SKM-1 (cell line): ENCODE measurements at regions not wholly inside any gene's neighbourhood (a gene's known extent, or its start where the extent isn't known, plus 50 kb on each side); places are given as distances from the start of the nearest gene placed in this dataset.
"Not testable (repeated sequence)": the region's sequence is repeated elsewhere in the genome, so short reads cannot be mapped to it uniquely, and the experiment has no call there.

Experiments used
- DNase-seq: peaks from one replicate; lab custom pipeline; 2025; ENCODE audit not compliant: unreplicated experiment; lab: John Stamatoyannopoulos, UW

DNA sequence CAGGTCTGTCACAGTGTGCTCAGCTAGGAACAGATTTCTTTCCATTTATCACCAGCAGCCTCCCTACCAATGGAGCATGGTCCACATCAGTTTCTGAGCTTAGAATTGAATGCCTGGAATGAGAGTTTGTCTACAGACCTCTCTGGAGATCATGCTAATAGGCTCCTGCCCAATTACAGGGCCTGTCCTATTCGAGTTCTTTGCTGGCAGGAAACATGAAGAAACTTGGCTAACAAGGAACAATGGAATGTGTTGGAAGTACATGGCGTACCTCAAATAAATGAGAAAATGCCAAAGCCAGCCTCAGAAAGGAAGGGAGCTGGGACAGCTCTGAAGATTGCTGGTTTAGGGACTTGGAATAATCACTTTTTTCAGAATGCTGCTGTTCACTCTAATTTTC is 186.0 kb upstream of the AKR1E2 start:
- no peak for DNase-seq

GRCh38 chr10:4638099-4638498 is 187.9 kb upstream of the AKR1E2 start:
- DNase-seq = no peak

- DNase-seq = no peak
Observed at GRCh38 chr10:4637657-4638056, 188.3 kb upstream of the AKR1E2 start.

DNA sequence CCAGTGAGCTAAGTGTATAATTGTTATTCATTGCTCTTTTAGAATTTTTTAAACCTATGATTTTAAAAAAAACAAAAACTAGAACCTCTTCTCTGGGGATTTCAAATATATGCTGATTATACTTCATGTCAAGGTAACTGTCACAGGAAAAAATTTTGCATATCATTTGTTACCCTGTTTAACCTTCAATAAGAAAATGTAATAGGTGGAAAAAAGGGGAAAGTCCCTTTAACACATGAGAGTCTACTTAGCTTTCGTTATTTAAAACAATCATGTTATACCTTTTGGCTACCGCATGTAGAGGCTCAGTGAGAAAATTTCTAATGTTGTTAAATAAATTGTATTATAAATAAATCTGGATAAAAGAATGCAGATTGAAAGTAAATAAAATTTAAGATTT is 190.1 kb upstream of the AKR1E2 start:
- DNase-seq = no peak

GRCh38 chr10:4635388-4635787 is 190.6 kb upstream of the AKR1E2 start:
- no peak for DNase-seq

DNA sequence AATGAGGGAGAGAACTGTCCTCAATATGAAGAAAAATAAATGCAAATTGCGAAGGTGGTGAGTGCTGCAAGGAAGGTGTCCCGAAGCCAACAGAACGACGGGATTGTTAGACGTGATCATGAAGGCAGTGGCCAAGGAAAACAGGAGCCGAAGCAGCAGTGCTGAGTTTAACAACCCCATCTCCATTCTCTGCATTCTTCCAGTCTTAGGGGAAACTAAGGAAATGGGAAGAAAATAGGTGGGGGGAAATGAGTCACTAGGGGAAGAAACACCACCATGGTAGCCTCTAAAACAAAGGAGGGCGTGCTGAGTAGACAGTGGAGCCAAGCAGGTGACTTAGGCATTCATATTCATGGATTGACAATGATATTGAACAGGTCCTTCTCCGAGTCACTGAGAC is 192.2 kb upstream of the AKR1E2 start:
- DNase-seq = no peak

DNA sequence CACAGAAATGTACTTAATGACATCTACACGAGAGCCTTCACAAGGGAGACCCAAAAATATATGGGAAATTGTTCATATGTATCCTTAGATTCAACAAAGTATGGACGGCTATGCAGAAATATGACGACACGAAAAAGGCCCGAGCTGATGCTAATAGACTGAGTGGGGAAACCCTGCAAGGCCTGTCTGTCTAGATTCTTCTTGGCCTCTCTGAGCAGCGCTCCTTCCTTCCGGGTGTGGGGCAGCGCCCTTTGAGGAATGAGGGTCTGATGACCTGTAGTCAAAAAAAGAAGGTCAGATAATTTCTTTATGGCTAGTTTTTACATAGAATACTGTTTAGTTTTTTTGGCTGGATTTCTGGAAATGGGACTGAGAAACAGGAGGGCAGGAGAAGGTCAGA is 192.8 kb upstream of the AKR1E2 start:
- no peak for DNase-seq

DNA sequence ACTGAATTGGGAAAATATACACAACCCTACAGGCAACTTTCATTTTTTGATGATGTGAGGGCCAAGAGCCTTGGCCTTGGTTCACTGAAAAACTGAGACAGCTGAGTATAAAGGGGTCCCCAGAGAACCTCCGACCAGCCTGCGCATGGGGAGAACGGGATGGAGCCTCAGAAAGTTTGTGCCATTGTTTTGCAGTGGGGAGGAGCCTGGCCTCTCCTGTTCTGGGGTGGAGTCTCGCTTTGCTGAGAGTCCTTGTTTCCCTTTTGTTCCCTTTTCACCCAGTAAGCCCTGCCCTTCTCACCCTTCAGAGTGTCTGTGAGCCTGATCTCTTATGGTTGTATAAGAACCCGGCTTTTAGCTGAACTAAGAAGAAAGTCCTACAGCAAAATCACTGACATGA is 193.2 kb upstream of the AKR1E2 start:
- DNase-seq = no peak

GRCh38 chr10:4626919-4627318 is 199.1 kb upstream of the AKR1E2 start:
- DNase-seq = no peak

GRCh38 chr10:4623757-4624420 is 202.1 kb upstream of the AKR1E2 start:
- DNase-seq = no peak

DNA sequence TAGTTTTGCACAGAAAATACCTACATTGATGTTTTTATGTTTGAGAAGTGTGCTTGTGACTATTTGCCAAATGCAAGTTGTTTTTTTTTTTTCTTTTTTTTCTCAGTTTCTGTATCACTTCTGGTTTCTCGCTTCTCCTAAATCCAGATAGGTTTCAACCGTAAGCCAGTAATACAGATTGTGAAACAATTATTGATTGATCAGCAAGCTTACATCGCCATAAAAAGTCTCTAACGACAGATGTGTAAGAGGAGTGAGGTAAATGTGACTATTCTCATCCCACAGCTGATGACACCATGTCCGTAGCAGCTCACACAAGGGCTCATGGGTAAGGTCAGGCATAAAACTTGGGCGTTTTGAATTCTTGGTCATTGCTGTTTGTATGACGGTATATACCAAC is 202.8 kb upstream of the AKR1E2 start:
- DNase-seq = no peak

DNA sequence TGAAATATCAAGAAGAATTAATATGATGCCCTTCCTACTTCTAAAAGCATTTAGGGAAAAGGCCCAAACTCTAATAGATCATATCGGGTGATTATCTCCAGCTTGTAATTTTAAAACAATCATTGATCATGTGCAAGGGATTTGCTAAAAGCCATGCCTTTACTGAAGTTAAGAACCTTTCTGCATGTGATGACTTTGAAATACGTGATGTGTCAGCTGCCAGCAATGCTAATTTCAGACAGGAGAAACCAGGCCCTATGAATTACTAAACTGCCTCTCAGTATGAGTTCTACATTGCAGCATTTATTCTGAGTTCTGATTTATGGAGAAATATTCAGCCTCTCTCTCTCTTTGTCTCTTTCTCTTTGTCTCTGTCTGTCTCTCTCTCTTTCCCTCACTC is 203.6 kb upstream of the AKR1E2 start:
- no peak for DNase-seq

GRCh38 chr10:4617589-4617988 is 208.4 kb upstream of the AKR1E2 start:
- no peak for DNase-seq

- DNase-seq = no peak
Observed at GRCh38 chr10:4615042-4615441, 211.0 kb upstream of the AKR1E2 start.

- DNase-seq = no peak
Observed at GRCh38 chr10:4609251-4609650, 216.8 kb upstream of the AKR1E2 start.

DNA sequence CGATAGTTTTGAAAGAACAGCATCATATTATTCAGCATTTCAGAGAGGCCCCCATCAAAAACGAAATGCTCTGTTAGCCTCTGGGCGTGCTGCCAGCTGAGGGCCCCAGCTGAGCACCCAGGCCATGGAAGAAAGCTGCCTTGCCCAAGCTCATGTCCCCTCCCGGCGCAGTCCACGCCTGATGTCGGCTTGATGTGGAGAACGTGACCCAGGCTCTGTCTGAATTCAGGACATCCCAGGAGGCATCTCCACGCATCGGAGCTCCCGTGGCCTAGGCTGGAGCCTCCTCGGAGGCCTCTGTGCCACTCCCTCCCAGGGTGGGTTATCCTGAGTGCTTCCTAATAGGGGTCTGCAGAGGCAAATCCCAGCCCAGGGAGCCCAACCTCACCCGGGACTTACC is 218.3 kb upstream of the AKR1E2 start:
- DNase-seq = no peak

DNA sequence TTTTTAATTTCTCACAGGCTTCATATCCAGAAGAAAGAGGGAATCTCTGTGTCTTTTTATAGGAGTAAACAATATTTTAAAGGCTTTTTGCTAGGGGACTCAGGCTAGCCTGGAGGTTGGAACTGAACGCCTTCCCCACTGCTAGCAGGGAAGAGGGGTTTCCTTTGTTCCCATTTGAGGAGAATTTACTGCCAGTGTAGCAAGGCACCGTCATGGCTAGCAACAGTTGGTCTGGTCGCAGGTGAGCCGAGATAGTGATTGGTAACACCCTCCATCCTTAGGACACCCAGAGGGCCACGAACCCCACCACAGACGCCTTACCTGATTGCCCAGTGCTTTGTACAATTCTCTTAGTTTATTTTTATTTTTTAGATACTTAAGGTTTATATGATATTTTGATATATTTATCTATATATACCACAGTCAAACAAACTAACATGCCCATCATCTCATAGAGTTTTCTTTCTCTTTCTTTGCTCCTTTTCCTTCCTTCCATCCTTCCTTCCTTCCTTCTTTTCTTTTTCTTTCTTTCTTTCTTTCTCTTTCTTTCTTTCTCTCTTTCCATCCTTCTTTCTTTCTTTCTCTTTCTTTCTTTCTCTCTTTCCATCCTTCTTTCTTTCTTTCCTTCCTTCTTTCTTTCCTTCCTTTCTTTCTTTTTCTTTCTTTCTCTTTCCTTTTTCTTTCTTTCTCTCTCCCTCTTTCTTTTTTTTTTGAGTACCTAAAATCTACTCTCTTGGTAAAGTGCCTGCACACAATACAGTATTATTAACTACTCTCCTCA is 219.0 kb upstream of the AKR1E2 start:
- DNase-seq = no peak

DNA sequence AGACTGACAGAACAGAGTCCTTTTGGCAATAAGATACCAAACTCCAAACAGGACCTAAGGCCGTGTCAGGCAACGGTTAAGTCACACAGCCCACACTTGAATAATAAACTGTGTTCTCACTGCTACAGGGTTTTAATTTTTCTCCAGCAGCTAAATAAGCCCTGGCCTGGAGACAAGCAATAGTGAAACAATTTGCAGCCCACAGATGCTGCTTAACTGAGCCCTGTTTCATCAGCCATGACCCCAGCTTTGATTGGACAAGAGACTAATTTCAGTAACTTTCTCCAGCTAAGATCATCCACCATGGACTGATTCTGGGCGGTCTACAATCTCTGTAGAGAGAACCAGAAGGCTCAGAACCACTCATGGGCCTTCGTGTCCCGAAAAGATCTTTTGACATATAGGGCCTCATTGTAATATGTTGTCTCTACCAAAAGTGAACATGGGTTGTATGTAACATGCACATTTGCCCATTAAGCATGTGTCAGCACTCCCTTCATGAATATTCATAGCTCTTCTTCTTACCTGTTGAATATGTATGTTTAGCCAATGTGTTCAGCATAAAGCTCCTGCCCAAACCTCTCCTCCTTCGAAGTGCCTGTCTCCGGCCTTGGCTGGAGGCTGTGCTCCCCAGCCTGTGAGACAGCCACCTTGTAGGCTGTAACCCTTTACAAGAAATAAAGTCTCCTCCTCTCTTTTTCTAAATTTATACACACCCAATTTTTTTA is 223.1 kb upstream of the AKR1E2 start:
- no peak for DNase-seq

- DNase-seq = no peak
Observed at GRCh38 chr10:4599471-4599870, 226.5 kb upstream of the AKR1E2 start.

- not testable (repeated sequence) for DNase-seq
Observed at GRCh38 chr10:4597898-4598297, 228.1 kb upstream of the AKR1E2 start.

DNA sequence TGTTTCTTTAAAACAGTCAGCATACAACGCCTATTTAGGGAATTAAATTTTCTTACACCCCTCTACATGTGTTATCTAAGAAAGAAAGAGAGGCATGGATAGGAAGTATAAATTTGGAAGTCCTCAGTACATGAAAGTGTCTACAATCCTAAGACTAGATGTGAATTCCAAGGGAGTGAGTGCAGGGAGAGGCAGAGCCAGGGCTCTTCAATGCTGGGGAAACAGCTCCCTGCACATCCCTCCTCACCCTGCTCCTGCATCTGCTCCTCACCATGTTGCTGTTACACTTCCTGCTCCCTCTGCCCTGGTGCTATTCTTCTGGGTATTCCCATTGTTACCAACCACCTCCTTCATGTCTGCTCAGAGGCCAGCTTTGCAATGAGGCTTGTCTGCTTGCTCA is 229.1 kb upstream of the AKR1E2 start:
- DNase-seq = no peak

- DNase-seq = no peak
Observed at GRCh38 chr10:4595719-4596319, 230.2 kb upstream of the AKR1E2 start.
